OCI-LY1 (cell line): ENCODE measurements at regions not wholly inside any gene's neighbourhood (a gene's known extent, or its start where the extent isn't known, plus 50 kb on each side); places are given as distances from the start of the nearest gene placed in this dataset.
"Not testable (repeated sequence)": the region's sequence is repeated elsewhere in the genome, so short reads cannot be mapped to it uniquely, and the experiment has no call there.

Source experiments
- EZH2 ChIP-seq: fragments of 200-600 bp; sonication (generic), shearing (Covaris generic); IDR thresholded peaks from 2 replicates; pipeline ENCODE4 v1.8.0; 2017; ENCODE audit warnings: borderline replicate concordance, mixed run types, mild to moderate bottlenecking, antibody characterized with exemption, low read length, moderate library complexity, mixed read lengths
- TF ChIP-seq, protein P1 (sequence below): fragments of 200-600 bp; sonication (generic), shearing (Covaris generic); IDR thresholded peaks from 2 replicates; pipeline ENCODE4 v1.5.1; 2017; ENCODE audit warnings: mild to moderate bottlenecking, antibody characterized with exemption, low read length, moderate library complexity, mixed read lengths

DNA sequence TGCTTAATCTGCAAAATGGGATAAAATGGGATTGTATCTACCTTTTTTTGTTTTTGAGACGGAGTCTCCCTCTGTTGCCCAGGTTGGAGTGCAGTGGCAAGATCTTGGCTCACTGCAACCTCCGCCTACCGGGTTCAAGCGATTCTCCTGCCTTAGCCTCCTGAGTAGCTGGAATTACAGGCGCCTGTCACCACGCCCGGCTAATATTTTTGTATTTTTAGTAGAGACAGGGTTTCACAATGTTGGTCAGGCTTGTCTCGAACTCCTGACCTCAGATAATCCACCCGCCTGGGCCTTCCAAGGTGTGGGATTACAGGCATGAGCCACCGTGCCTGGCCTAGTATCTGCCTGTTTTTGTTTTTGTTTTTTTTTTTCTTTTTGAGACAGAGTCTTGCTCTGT is 55.9 kb upstream of the ZNF217 start:
- TF ChIP-seq, protein P1, sequence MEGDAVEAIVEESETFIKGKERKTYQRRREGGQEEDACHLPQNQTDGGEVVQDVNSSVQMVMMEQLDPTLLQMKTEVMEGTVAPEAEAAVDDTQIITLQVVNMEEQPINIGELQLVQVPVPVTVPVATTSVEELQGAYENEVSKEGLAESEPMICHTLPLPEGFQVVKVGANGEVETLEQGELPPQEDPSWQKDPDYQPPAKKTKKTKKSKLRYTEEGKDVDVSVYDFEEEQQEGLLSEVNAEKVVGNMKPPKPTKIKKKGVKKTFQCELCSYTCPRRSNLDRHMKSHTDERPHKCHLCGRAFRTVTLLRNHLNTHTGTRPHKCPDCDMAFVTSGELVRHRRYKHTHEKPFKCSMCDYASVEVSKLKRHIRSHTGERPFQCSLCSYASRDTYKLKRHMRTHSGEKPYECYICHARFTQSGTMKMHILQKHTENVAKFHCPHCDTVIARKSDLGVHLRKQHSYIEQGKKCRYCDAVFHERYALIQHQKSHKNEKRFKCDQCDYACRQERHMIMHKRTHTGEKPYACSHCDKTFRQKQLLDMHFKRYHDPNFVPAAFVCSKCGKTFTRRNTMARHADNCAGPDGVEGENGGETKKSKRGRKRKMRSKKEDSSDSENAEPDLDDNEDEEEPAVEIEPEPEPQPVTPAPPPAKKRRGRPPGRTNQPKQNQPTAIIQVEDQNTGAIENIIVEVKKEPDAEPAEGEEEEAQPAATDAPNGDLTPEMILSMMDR = not testable (repeated sequence)
- TF ChIP-seq EZH2 = not testable (repeated sequence)
